Spleen (tissue), 11 donors: ENCODE measurements at regions not wholly inside any gene's neighbourhood (a gene's known extent, or its start where the extent isn't known, plus 50 kb on each side); places are given as distances from the start of the nearest gene placed in this dataset.

ENCODE experiments used
- DNase-seq: peaks from one replicate; pipeline ENCODE4 v3.0.0-alpha.2; 2020
- H3K27ac ChIP-seq, 8 donors: fragments of 200-600 bp; sonication (generic) in 7 of 8; 1 replicate in 4 of 8; 2 replicates in 4 of 8; pipeline versions ENCODE4 v1.5.0 to v1.8.0; 2016 to 2021; ENCODE audit warnings: inconsistent platforms in 4 of 8, mild to moderate bottlenecking in 4 of 8, moderate library complexity in 1 of 8
- H3K27me3 ChIP-seq, 7 donors: fragments of 200-600 bp; sonication (generic) in 6 of 7; replicated peaks in 1 of 7; 1 replicate in 4 of 7; 2 replicates in 3 of 7; pipeline versions ENCODE4 v1.5.0 to v1.8.0; 2016 to 2021; ENCODE audit warnings: inconsistent platforms in 3 of 7, mild to moderate bottlenecking in 1 of 7
- H3K36me3 ChIP-seq, 6 donors: fragments of 200-600 bp; sonication (generic) in 5 of 6; 1 replicate in 4 of 6; 2 replicates in 2 of 6; pipeline versions ENCODE4 v1.5.0 to v1.8.0; 2016 to 2021; ENCODE audit warnings: inconsistent platforms in 2 of 6
- H3K4me1 ChIP-seq, 6 donors: fragments of 200-600 bp; sonication (generic) in 5 of 6; 1 replicate in 3 of 6; 2 replicates in 3 of 6; pipeline versions ENCODE4 v1.5.0 to v1.8.0; 2016 to 2021; ENCODE audit warnings: inconsistent platforms in 3 of 6
- H3K4me3 ChIP-seq, 8 donors: fragments of 200-600 bp; sonication (generic) in 7 of 8; 1 replicate in 4 of 8; 2 replicates in 4 of 8; pipeline versions ENCODE4 v1.5.0 to v1.8.0; 2016 to 2021; ENCODE audit warnings: inconsistent platforms in 4 of 8, mild to moderate bottlenecking in 4 of 8, moderate library complexity in 2 of 8
- H3K9me3 ChIP-seq, 8 donors: fragments of 200-600 bp; sonication (generic) in 7 of 8; 1 replicate in 4 of 8; 2 replicates in 4 of 8; pipeline versions ENCODE4 v1.5.0 to v1.8.0; 2016 to 2021; ENCODE audit warnings: inconsistent platforms in 4 of 8
- POLR2A ChIP-seq, 3 donors: fragments of 450-650 bp; IDR thresholded peaks; one replicate each; pipeline ENCODE4 v1.5.1; 2017; ENCODE audit warnings: antibody characterized with exemption in 3 of 3, mild to moderate bottlenecking in 1 of 3
- POLR2AphosphoS5 ChIP-seq, 3 donors: sonication (generic); formaldehyde crosslinking; IDR thresholded peaks; one replicate each; pipeline ENCODE4 v1.5.1; 2017; ENCODE audit warnings: antibody characterized with exemption in 3 of 3
- WGBS, 5 donors: extraction: QIAGEN DNeasy Blood & Tissue Kit in 3 of 5; methylation state at CpG; one replicate each; pipeline versions ENCODE4 v1.1.5 to v1.1.7; 2013 to 2018; 5-methylcytosine and 5-hydroxymethylcytosine counted together
- intact Hi-C: fragments of 100-400 bp; cut with DNase I; formaldehyde crosslinking; loops from one replicate; pipeline ENCODE4 v1.15.0; 2023; ENCODE audit warnings: low total_unique reads
- TF ChIP-seq, protein P1 (sequence below), 11 experiments: fragments of 200-600 bp in 7 of 11; fragments of 450-650 bp in 4 of 11; sonication (generic) in 4 of 11; IDR thresholded peaks in 8 of 11; conservative IDR thresholded peaks in 3 of 11; 1 replicate in 7 of 11; 2 replicates in 4 of 11; pipeline versions ENCODE4 v1.4.0 to v1.8.0; 2016 to 2021; ENCODE audit warnings: antibody characterized with exemption in 11 of 11, inconsistent platforms in 4 of 11, mild to moderate bottlenecking in 1 of 11
- donor health status: healthy with polysubstance abuse.
- donor health status: DM: no; HTN: no; CAD: no; lungs with moderate emphysema.
- donor health status: DM: no; HTN: no; CAD: no.
- donor health status: Bipolar disorder and iron deficiency.
- donor health status: healthy.
- donor health status: DM: no; HTN: no; CAD: no.
- donor health status: DM: yes; HTN: yes; CAD: no.

- Histone ChIP-seq H3K4me1 (no peaks in the 10 kb centered on the region), H3K4me3 (no peak overlapping the region), H3K27me3 (no peaks in the 10 kb centered on the region), H3K36me3 (no peaks in the 10 kb centered on the region), H3K9me3 (no peaks in the 10 kb centered on the region), H3K27ac (no peak overlapping the region)
- no peak for TF ChIP-seq POLR2AphosphoS5 (IDR thresholded peaks at IDR 0.05)
- no peak for TF ChIP-seq POLR2A (IDR thresholded peaks at IDR 0.05)
- TF ChIP-seq, protein P1, sequence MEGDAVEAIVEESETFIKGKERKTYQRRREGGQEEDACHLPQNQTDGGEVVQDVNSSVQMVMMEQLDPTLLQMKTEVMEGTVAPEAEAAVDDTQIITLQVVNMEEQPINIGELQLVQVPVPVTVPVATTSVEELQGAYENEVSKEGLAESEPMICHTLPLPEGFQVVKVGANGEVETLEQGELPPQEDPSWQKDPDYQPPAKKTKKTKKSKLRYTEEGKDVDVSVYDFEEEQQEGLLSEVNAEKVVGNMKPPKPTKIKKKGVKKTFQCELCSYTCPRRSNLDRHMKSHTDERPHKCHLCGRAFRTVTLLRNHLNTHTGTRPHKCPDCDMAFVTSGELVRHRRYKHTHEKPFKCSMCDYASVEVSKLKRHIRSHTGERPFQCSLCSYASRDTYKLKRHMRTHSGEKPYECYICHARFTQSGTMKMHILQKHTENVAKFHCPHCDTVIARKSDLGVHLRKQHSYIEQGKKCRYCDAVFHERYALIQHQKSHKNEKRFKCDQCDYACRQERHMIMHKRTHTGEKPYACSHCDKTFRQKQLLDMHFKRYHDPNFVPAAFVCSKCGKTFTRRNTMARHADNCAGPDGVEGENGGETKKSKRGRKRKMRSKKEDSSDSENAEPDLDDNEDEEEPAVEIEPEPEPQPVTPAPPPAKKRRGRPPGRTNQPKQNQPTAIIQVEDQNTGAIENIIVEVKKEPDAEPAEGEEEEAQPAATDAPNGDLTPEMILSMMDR (IDR thresholded peaks at IDR 0.05 in 8 of 11, conservative IDR thresholded peaks at IDR 0.05 in 3 of 11) = no peak
- intact Hi-C loops = no loop called here
- WGBS, 5 donors = 74 to 83% (median 75%) methylated on average over 6 of the region's 6 CpGs
- DNase-seq = no peak
Measured at GRCh38 chr5:7043797-7044196, 330.6 kb downstream of the TENT4A start.

DNA sequence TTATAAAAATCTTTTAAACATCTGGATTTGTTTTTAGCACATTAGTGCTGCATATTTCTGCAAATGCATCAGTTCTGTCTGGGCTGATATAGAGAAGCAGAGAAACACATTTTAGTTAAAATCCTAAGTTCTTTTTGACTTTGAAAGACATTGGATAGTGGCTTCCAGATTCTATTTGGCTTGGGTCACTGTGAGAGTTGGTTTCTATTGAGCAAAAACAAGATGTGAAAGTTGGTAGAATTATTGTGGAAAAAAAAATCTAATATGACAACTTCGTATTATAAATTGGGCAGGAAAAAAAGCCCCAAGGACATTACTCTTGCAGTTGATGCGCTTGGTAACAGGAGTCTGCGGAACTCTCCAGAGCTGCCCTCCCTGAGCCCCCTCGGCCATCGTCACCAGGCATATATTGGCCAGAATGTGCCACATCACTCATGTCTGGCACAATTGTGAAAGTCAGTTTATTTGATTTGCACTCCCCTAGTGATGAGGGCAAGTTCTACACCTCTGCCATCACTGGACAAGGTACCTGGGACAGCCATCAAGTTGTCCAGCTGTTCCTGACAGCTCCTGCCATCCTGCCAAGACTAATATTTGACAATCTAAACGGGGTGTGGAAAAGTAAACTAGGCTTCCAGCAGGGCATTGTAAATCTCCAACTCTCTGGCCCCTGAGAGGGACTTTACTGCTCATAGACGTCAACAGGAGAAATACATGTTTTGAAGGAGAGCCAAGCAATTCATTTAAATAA, 334.5 kb downstream of the TENT4A start:
- 68 to 77% (median 74%) methylated on average over 7 of the region's 7 CpGs for WGBS, 5 donors
- no peak overlapping the region for H3K4me3 ChIP-seq
- TF ChIP-seq POLR2AphosphoS5 (IDR thresholded peaks at IDR 0.05) = no peak
- TF ChIP-seq POLR2A (IDR thresholded peaks at IDR 0.05) = no peak
- TF ChIP-seq, protein P1 (IDR thresholded peaks at IDR 0.05 in 8 of 11, conservative IDR thresholded peaks at IDR 0.05 in 3 of 11) = no peak
- H3K9me3 ChIP-seq = no peaks in the 10 kb centered on the region
- H3K27ac ChIP-seq = no peak overlapping the region
- DNase-seq = no peak
- intact Hi-C loops = no loop called here
- no peaks in the 10 kb centered on the region for H3K27me3 ChIP-seq
- H3K4me1 ChIP-seq = no peaks in the 10 kb centered on the region
- H3K36me3 ChIP-seq = no peaks in the 10 kb centered on the region

DNA sequence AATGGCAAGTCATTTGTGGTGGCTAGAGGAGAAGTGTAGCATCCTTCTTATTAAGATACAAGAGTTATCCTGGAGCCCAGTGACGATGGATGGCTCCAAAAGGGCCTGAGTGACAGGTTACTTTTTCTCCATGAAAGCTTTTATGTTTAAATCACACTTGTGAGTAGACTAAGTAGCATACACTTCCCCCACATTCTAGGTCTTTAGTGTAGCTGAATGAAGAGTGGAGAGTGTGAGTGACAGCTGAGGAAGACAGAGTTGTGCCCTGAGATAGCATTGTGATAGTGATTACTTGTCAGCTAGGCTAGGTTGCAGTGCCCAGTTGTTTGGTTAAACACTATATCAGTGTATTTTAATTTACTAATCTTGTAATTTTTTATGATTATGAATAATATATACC, 337.8 kb downstream of the TENT4A start:
- H3K27me3 ChIP-seq = no peaks in the 10 kb centered on the region
- DNase-seq = no peak
- 52 to 76% (median 62%) methylated on average over 1 of the region's 1 CpG for WGBS, 5 donors
- H3K4me1 ChIP-seq = no peaks in the 10 kb centered on the region
- H3K4me3 ChIP-seq = no peak overlapping the region
- H3K27ac ChIP-seq = no peak overlapping the region
- peaks cover 0 to 6% (median 0%) of the 10 kb centered on the region in 8 donors for H3K9me3 ChIP-seq
- intact Hi-C loops = no loop called here
- TF ChIP-seq POLR2A (IDR thresholded peaks at IDR 0.05) (no peak), POLR2AphosphoS5 (IDR thresholded peaks at IDR 0.05) (no peak)
- TF ChIP-seq, protein P1 (IDR thresholded peaks at IDR 0.05 in 8 of 11, conservative IDR thresholded peaks at IDR 0.05 in 3 of 11) = no peak
- no peaks in the 10 kb centered on the region for H3K36me3 ChIP-seq

- Histone ChIP-seq H3K4me1 (no peaks in the 10 kb centered on the region), H3K27ac (no peak overlapping the region), H3K4me3 (no peak overlapping the region), H3K27me3 (no peaks in the 10 kb centered on the region), H3K9me3 (peaks cover 0 to 6% (median 0%) of the 10 kb centered on the region in 8 donors), H3K36me3 (no peaks in the 10 kb centered on the region)
- no peak for DNase-seq
- TF ChIP-seq, protein P1 (IDR thresholded peaks at IDR 0.05 in 8 of 11, conservative IDR thresholded peaks at IDR 0.05 in 3 of 11) = no peak
- TF ChIP-seq POLR2AphosphoS5 (IDR thresholded peaks at IDR 0.05) (no peak), POLR2A (IDR thresholded peaks at IDR 0.05) (no peak)
- intact Hi-C loops = no loop called here
Measured at GRCh38 chr5:7053125-7053524, 339.9 kb downstream of the TENT4A start.
